Astrocyte of the hippocampus (primary cell): ENCODE measurements at regions not wholly inside any gene's neighbourhood (a gene's known extent, or its start where the extent isn't known, plus 50 kb on each side); places are given as distances from the start of the nearest gene placed in this dataset.
A peak's percentile ranks its signal among the peaks of the same experiment; 100 is the strongest.

Experiments used
- DNase-seq: peaks from one replicate; pipeline ENCODE4 v3.0.0; 2011; ENCODE audit warnings: low read depth, low spot score

DNA sequence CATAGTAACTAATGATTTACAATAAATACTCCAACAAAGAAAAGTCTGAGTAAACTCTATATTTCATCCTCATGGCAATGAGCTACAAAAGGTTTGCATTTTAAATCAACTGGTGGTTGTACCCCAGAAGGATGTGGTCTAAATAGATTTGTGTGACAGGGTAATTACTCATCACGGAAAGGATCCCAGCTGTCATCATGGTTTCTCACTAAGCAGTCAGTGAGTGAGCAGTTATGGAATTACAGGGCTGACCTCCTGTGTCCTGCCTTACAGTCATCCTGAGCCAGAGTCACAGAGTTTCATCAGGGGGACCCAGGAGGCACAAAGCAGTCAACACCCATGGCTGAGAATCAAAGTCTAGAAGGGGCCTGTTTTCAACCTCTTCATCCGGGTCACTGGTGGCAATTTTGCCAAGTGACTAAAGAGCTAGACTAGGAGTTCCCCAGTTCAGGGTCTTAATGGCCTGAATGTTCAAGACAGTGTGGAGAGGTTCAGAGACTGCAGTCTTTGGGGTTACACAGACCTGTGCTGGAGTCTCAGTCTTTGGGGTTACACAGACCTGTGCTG lies 210.7 kb upstream of the SLC24A2 start:
- peak; percentile 81 for DNase-seq

DNA sequence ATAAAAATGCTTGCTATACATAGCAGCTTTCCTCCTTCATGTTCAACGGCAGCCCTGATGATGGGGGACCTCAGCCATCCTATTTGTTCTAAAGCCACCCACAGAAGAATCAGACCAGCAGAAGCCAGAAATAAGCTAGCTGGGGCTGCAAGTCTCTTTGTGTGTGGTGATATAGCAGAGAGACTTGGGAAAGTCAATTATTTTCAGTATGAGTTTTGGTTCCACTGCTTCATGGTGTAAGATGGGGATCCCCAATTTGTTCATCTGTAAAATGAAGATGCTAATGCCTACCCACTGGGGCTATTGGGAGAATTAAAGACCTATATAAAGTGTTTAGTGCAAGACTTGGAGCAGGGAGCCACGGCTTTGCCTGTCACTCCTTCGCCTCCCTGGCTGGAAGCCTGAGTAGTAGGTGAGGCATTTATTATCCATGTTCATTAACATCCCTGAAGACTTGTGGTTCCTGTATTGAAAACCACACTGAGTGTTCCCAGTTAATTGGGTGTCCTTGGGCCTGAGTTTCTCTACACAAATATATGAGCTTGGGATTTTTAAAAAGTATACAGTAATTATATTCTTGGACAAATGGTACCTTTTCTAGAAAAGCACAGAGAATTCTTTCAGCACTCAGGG lies 210.1 kb upstream of the SLC24A2 start:
- peak; percentile 72 for DNase-seq

DNA sequence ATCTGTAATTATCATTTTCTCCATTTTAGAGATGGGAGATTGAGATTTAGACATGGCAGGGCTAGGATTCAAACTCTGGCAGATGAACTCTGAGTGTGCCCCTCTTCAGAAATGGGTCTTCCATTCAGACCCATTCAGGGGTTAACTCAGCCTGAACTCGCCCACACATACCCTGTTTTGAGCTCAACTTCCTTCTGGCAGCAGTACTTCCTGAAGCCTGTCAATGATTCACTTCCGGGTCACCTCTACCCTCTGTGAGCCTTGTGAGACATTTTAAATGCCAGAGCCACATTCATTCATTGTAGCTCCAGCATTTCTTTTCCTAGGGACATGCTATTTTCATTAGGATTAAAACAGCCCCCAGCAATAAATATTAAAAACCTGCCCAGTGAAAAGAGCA lies 209.3 kb upstream of the SLC24A2 start:
- no peak for DNase-seq

DNA sequence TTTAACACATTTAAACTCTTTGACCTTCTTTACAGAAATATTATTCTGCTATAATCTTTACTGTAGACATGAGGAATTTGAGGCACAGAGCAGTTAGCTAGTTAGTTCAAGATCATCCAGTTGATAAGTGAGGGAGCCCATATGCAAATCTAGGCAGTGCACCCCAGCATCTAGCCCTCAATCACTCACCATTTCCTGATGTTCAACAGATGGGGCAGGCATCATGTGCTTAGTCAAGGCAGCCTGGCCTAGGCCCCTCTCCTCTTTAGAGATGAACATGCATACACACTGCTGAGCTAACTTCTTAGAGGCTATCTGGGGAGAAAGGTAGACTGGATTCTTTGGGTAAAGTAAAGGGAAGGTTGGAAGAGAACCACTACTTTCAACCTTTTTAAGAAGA lies 206.8 kb upstream of the SLC24A2 start:
- no peak for DNase-seq

DNA sequence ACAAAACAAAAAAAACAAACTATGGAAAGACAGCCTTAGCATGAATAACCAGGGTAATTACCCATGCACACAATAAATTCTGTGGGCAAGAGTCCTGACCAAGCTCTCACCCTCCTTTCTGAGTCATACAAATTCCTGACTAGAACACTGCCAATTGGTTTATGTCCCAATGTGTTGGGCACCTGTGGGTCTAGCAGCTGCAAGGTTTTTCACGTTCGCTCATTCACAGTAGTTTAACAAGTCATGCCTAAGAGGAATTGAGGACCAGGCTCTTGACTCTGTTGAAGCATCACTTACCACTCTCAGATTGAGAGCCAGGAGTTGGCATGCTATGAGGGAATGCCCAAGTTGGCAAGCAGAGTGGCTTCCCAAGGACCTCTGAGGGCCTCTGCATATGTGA lies 205.5 kb upstream of the SLC24A2 start:
- peak; percentile 91 for DNase-seq

DNA sequence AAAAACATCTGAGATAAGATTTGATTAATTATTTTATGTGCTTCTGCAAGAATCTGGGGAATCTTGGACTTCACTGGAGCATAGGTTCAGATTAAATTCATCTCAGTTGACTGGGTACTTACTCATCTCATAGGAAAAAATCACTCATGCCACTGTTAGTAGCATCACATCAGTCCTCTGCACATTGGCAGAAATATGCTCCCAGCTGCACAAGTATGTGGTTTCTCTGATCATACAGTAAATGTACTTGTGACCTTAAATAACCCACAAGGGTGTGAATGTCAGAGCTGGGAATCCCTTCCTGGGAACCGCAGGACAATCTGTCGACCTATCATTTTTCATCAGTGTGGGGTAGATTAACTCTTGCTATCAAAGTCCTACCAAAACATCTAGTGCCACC lies 203.7 kb upstream of the SLC24A2 start:
- DNase-seq = peak; percentile 43

DNA sequence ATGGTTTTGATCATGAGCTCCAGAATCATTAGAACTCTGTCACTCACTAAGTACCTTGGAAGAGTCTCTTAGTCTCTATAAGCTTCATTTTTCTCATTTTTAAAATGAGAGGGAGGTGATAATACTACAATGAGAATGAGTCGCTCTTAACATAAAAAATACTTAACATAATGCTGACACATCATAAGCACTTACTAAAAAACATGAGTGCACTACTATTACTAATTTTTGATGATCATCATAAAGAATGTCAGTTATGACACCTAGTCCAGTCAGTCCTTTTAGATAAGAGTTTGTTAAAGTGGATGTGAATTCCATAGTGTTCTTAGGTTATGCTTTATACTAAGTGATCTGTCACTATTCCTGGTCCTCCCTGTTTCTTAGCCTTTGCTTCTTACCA lies 200.4 kb upstream of the SLC24A2 start:
- no peak for DNase-seq

DNA sequence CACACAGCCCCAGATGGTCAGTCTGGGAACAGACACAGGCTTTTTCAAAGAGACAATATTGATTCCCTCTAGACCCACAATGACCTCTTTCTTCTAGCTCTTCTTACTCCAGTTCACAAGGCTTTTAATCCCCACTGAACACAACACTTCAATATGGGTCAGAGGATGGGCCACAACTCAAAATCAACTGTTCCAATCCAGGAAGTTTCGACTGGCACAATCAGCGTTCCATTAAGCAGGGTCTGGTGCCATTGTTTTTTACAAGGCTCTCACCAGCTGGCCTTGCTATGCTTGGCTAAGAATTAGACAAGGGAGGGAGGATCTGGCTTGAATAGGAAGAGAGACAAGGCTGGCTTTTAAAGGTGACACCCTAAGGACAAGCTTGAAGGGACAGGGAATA lies 199.4 kb upstream of the SLC24A2 start:
- no peak for DNase-seq

DNA sequence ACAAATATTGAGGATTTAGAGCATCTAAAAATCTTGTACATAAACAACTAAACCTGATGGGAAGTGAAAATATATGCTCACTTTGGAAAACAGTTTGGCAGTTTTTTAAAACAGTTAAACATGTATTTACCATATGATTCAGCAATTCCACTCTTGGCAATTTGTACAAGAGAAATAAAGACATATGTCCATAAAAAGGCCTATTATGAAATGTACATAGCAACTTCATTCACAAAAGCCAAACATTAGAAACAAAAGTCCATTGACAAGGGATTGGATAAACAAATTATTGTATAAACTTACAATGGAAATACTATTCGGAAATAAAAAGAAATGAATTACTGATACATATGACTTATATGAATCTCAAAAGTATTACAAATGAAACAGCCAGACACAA lies 196.2 kb upstream of the SLC24A2 start:
- no peak for DNase-seq

DNA sequence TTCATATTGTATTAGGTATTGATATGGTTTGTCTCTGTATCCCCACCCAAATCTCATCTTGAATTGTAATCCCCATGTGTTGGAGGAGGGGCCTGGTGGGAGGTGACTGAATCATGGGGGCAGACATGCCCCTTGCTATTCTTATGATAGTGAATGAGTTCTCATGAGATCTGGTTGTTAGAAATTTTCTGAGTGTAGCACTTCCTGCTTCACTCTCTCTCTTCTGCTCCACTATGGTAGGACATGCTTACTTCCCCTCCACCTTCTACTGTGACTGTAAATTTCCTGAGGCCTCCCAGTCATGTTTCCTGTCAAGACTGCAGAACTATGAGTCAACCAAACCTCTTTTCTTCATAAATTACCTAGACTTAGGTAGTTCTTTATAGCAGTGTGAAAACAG lies 187.4 kb upstream of the SLC24A2 start:
- no peak for DNase-seq

DNA sequence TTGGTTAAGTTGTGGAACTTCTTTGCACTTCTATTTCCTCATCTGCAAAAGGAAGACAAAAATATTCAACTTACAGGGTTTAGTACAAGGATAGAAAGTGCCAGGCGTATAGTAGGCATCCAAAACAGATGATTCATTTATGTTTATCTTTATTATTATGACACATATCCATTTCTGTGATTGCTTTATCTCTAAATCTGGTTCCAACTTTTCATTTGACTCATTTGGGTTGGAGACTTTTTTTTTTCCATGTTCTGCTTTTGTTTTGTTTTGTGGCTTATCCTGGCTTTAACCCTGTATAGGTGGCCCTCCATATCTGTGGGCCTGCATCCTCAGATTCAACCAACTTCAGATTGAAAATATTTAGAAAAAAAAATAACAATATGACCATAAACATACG lies 186.7 kb upstream of the SLC24A2 start:
- no peak for DNase-seq

DNA sequence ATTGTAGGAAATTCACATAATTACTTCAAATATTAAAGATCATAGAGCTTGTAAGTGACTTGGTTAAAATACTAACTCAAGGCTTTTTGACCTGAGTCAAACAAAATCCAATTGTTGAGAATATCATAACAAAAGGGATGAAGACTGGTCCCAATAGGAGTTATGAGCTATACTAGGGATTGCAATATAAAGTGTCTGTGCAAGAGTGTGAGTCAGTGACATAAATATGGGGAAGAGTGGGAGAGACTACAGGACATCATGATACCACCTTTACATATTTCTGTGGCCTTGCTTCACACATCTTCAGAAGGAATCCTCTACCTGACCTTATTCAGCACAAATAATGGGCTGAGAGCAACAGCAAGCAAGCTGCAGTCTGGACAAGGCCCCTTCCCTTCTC lies 180.9 kb upstream of the SLC24A2 start:
- no peak for DNase-seq

DNA sequence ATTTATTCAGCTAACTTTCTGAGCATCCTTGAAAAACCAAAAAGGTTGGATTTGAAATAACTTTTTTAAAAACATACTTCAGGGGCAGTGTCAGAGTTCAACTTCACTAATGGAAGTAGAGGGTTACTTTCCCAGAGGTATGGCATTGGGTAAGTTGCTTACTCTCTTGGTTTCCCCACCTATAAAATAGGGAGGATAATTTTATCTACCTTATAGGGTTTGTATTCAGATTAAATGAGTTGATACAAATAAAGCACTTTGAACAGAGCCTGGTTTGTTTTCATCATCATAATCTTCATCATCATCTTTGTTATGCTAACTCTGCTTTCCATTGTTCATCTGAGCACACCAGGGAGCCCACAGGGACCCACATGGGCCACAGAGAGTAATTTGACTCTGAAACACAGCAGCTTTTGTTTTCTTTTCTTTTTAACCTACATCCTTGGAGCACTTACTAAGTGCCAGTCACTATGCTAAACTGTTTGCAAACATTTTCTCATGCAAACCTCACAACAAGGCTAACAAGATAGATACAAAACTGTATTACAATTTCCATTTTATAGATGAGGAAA lies 179.1 kb upstream of the SLC24A2 start:
- no peak for DNase-seq

DNA sequence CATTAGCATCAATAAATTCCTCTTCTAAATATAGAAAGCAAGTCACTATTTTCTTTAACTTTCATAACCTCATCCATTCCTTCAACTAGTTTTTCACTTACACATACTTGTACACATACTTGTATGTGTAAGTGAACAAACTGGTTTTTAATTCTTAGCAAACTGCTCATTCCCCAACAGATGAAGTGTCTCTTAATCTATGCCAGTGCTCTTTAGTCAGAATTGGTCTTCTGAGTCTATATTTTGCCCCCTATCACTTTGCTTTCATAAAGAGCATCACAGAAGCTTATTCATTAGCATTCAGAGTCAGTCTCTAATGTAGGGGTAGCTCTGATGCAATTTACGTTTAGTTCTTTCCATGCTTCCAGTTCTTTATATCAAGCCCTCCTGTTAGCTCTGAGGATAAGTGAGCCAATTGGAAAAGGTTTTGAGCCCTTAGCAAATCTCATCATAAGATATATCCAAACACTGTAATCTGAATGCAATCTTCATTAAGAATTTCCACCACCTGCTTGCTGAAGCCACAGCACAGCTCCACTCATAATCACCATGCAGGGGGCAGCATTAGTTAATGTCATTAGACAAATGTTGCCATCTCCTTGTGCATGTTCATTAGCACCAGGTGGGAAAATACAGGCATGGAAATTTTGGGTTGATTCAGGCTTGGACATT lies 178.5 kb upstream of the SLC24A2 start:
- DNase-seq = no peak

DNA sequence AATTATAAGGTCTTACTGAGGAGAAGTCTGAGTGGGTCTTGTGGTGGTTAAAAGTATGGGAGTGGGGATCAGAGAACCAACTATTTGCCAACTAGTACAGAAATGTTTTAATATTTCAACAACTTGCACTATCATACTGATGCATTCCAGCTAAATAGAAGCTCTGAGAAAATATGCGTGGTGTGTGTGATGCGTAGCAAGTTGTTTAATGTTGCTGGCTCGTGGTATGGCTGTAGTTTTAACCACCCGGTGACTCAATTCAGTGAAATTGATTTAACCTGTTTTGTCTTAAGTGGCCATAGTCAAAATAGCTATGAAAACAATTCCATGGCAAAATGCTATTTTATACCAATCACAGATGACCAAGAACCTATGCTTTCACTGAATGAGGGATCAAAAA lies 176.5 kb upstream of the SLC24A2 start:
- peak; percentile 14 for DNase-seq

DNA sequence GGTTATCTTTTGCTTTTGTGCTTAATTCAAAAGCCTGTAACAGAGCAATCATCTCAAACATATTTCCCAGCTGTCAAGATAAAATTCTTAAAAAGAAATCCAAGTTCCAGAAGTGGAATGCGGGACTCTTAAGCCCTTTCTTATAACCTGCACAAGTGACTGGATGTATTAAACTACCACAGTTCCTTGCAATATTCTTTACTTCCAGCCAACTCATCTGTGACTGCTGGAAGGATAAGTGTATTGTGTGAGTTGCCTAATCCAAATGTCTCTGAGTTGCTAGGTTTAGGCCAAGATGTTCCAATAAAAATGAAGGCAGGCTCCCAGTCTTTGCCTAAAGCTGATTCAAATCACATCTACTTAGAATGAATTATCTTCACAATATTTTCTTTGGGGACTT lies 159.2 kb upstream of the SLC24A2 start:
- DNase-seq = no peak

DNA sequence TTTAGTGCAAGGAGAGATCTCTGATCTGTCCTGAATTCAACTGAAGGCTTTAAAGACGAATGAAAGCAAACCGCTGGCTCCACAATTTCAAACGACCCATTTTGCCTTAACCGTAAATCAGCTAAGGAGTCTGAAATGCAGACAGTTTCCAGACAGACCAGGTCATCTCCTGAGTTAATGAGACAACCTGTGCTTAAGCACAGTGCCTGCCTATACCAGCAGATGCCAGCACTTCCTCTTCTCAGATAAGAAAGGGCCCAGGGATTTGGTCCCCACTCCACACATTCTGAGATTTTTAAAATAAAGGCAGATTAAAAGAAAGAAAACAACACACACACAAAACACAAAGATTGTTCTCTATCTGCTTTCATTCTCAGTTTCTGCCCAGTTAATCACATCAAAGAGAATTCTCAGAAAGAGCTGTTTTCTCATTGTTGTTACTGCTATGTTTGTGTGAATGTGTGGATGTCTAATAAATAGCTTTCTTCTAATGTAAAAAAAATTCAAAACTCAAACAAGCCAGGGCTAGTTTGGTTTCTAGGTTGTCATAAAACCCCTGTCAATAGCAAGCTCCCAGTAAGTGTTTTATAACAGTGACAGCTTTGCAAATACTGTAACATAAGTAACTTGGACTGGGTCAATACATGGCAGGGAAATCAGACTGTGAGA lies 157.7 kb upstream of the SLC24A2 start:
- peak; percentile 53 for DNase-seq

DNA sequence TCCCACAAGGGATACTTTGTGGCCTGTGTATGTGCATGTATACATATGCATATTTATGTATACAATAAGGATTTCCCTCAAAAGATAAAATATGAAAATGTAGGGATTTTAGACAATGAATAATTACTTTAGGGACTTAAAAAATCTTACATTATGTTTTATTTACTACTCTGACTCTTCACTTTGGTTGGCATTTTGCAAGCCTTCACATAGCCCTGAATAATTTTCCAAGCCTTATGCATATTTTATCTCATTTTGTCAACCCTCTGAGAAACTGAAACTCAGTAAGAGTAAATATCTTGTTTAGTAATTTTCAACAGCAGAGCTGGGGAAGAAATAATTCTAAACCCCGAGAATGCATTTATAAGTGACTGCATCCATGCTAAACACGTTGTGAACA lies 153.0 kb upstream of the SLC24A2 start:
- no peak for DNase-seq

DNA sequence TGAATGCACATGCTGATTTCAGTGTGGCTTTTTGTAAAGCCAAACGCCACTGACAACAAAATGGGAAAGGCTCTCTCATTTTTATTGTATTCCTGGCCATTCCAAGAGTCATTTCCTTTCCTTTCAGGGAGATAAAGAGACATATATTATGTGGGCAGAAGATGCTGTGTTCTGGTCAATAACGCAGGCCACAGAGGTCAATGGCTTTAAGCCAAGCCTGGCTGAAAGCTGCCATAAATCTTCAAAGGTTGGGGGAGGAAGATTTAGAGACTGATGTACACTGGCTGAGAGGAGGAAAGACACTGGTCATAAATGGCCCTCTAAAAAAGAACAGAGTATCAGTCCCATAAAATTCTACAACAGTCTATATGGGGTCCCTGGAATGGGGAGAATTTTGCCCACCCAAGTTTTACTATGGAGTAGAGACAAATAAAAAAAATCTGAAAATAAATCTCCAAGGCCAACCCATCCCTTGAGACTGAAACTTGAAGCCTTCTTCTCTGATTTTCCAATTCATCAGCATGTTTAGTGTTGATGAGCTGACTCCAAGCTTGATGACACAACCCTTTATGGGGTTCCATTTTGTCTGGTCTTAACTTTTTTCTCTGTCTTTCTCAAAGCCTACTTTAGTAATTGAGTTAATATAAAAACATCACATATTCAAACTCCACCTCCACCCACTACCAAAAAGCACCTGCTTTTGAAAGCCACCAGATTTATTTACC lies 152.1 kb upstream of the SLC24A2 start:
- no peak for DNase-seq

DNA sequence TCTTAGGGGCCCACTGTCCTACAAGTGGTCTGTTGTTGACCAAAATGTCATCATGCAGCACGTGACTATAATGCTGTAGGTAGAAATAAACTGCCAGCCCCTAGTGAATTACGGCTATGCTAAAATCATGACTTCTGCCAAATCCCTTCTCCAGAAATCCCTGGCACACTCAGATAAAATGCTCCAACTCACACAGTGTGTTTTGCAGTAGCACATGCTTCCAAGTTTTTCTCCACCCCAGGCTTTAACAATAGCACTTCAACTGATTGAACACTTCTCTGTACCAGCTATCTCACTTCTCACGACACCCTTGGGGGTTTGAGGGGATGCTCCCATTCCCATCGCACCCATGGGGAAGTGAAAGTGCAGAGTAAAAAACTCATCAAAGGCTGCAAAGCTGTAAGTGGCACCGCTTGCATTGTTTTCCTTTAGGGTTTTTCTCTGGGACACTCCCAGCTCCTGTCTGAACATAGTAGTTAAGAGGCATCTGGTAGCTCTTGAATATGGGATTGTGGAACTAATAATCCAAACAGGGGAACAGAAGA lies 151.0 kb upstream of the SLC24A2 start:
- DNase-seq = no peak

DNA sequence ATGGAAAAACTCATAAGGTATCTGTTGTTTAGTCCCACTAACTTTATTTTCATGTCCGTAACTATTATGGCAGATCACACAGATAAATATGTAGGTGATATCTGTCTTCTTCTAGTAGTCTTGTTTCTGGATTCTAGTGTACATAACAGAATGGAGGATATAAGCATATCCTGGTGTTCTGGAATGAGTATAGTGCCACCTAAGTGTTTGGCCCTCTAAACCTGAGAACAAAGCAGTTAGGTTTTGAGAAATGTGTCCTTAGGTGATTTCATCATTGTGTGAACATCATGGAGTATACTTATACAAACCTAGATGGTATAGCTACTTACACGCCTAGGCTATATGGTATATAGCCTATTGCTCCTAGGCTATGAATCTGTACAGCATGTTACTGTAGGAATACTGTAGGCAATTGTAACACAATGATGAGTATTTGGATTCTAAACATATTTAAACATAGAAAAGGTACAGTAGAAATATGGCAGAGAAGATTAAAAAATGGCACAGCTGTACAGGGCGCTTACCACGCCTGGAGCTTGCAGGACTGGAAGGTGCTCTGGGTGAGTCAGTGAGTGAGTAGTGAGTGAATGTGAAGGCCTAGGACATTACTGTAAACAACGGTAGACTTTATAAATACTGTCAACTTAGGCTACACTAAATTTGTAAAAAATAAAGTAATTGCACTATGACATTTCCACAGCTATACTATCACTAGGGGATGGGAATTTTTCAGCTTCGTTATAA lies 150.3 kb upstream of the SLC24A2 start:
- no peak for DNase-seq
